DOHH2 (cell line): ENCODE measurements at regions not wholly inside any gene's neighbourhood (a gene's known extent, or its start where the extent isn't known, plus 50 kb on each side); places are given as distances from the start of the nearest gene placed in this dataset.

ENCODE experiments used
- H3F3A ChIP-seq: fragments of 200-600 bp; sonication (generic), shearing (Covaris generic); 2 replicates; pipeline ENCODE4 v1.6.0; 2016; ENCODE audit warnings: antibody characterized with exemption, mild to moderate bottlenecking; ENCODE audit not compliant: control insufficient read depth, insufficient read depth
- H3K27ac ChIP-seq: fragments of 200-600 bp; sonication (generic); 2 replicates; pipeline ENCODE4 v1.5.1; 2014; ENCODE audit warnings: low read depth, mild to moderate bottlenecking, low read length, moderate library complexity
- H3K27me3 ChIP-seq: fragments of 200-600 bp; sonication (generic); 2 replicates; pipeline ENCODE4 v1.6.1; 2014; ENCODE audit warnings: mild to moderate bottlenecking, low read length, mixed read lengths; ENCODE audit not compliant: control insufficient read depth
- H3K36me3 ChIP-seq: fragments of 200-600 bp; sonication (generic); 2 replicates; pipeline ENCODE4 v1.6.1; 2014; ENCODE audit warnings: mild to moderate bottlenecking, low read length, moderate library complexity, mixed read lengths; ENCODE audit not compliant: control insufficient read depth
- H3K4me1 ChIP-seq: fragments of 200-600 bp; sonication (generic); 2 replicates; pipeline ENCODE4 v1.6.1; 2014; ENCODE audit warnings: mild to moderate bottlenecking, low read length, mixed read lengths; ENCODE audit not compliant: control insufficient read depth
- H3K4me2 ChIP-seq: fragments of 200-600 bp; sonication (generic); 2 replicates; pipeline ENCODE4 v1.6.0; 2014; ENCODE audit warnings: mild to moderate bottlenecking, low read length, moderate library complexity
- H3K4me3 ChIP-seq: fragments of 200-600 bp; sonication (generic); 2 replicates; pipeline ENCODE4 v1.5.1; 2014; ENCODE audit warnings: mild to moderate bottlenecking, low read length, mixed read lengths
- H3K79me2 ChIP-seq: fragments of 200-600 bp; sonication (generic); 2 replicates; pipeline ENCODE4 v1.6.1; 2014; ENCODE audit warnings: mild to moderate bottlenecking, low read length, mixed read lengths; ENCODE audit not compliant: control insufficient read depth
- H3K9me2 ChIP-seq: fragments of 200-600 bp; sonication (generic); replicated peaks from 2 replicates; pipeline ENCODE4 v1.6.1; 2014; ENCODE audit warnings: mild to moderate bottlenecking, low read length, mixed read lengths; ENCODE audit not compliant: control insufficient read depth
- H3K9me3 ChIP-seq: fragments of 200-600 bp; sonication (generic); 2 replicates; pipeline ENCODE4 v1.6.1; 2014; ENCODE audit warnings: antibody characterized with exemption, low read length, mixed read lengths; ENCODE audit not compliant: control insufficient read depth, insufficient read depth
- H4K20me1 ChIP-seq: fragments of 200-600 bp; sonication (generic); 2 replicates; pipeline ENCODE4 v1.6.0; 2014; ENCODE audit warnings: low read depth, mild to moderate bottlenecking, antibody characterized with exemption, low read length, moderate library complexity; ENCODE audit not compliant: control insufficient read depth, insufficient read depth
- EZH2phosphoT487 ChIP-seq: fragments of 200-600 bp; sonication (generic); IDR thresholded peaks from 2 replicates; pipeline ENCODE4 v1.6.1; 2017; ENCODE audit warnings: borderline replicate concordance, mild to moderate bottlenecking, antibody characterized with exemption, low read length, moderate library complexity, mixed read lengths
- TF ChIP-seq, protein P1 (sequence below): fragments of 200-600 bp; sonication (generic); IDR thresholded peaks from one replicate; pipeline ENCODE4 v1.5.1; 2014; ENCODE audit warnings: antibody characterized with exemption, mild to moderate bottlenecking, low read depth, low read length; ENCODE audit not compliant: poor library complexity, severe bottlenecking

DNA sequence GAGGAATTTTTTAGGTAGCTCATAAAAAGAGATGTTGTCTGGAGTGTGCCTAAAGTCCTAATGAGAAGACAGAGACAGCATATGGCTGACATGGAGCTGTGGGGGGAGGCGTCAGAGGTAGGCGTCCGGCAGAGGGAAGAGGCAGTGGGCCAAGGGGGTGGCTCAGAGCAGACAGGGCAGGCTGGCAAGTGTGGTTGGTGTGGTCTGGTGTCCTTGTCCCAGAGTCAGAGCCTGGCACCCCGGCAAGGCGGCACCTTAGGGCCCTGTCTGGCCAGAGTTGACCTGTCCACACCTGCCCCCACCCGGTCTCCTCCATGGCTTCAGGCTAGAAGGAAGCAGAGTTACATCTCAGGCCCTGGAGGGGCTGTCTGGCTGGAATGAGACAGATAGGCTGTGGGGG is 220.3 kb upstream of the ZNF32 start:
- Histone ChIP-seq H3K4me3 (no peak overlapping the region), H3K27me3 (no peaks in the 10 kb centered on the region), H4K20me1 (no peaks in the 10 kb centered on the region), H3K4me2 (no peak overlapping the region), H3F3A (no peaks in the 10 kb centered on the region), H3K9me3 (no peaks in the 10 kb centered on the region), H3K27ac (no peak overlapping the region), H3K36me3 (no peaks in the 10 kb centered on the region), H3K4me1 (no peaks in the 10 kb centered on the region), H3K79me2 (no peaks in the 10 kb centered on the region), H3K9me2 (no peaks in the 10 kb centered on the region)
- TF ChIP-seq, protein P1, sequence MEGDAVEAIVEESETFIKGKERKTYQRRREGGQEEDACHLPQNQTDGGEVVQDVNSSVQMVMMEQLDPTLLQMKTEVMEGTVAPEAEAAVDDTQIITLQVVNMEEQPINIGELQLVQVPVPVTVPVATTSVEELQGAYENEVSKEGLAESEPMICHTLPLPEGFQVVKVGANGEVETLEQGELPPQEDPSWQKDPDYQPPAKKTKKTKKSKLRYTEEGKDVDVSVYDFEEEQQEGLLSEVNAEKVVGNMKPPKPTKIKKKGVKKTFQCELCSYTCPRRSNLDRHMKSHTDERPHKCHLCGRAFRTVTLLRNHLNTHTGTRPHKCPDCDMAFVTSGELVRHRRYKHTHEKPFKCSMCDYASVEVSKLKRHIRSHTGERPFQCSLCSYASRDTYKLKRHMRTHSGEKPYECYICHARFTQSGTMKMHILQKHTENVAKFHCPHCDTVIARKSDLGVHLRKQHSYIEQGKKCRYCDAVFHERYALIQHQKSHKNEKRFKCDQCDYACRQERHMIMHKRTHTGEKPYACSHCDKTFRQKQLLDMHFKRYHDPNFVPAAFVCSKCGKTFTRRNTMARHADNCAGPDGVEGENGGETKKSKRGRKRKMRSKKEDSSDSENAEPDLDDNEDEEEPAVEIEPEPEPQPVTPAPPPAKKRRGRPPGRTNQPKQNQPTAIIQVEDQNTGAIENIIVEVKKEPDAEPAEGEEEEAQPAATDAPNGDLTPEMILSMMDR, result no peak
- no peak for TF ChIP-seq EZH2phosphoT487

- Histone ChIP-seq H3K36me3 (no peaks in the 10 kb centered on the region), H3K27ac (no peak overlapping the region), H3K79me2 (no peaks in the 10 kb centered on the region), H3K9me3 (no peaks in the 10 kb centered on the region), H3K9me2 (no peaks in the 10 kb centered on the region), H3F3A (no peaks in the 10 kb centered on the region), H3K4me1 (no peaks in the 10 kb centered on the region), H3K4me3 (no peak overlapping the region), H3K27me3 (no peaks in the 10 kb centered on the region), H4K20me1 (no peaks in the 10 kb centered on the region), H3K4me2 (no peak overlapping the region)
- no peak for TF ChIP-seq EZH2phosphoT487
- TF ChIP-seq, protein P1, result no peak
Measured at GRCh38 chr10:43867667-43868565, 219.2 kb upstream of the ZNF32 start.

GRCh38 chr10:43867113-43867512 is 218.4 kb upstream of the ZNF32 start:
- Histone ChIP-seq H3F3A (no peaks in the 10 kb centered on the region), H3K79me2 (no peaks in the 10 kb centered on the region), H3K9me3 (no peaks in the 10 kb centered on the region), H3K4me3 (no peak overlapping the region), H4K20me1 (no peaks in the 10 kb centered on the region), H3K36me3 (no peaks in the 10 kb centered on the region), H3K27me3 (no peaks in the 10 kb centered on the region), H3K4me1 (no peaks in the 10 kb centered on the region), H3K9me2 (no peaks in the 10 kb centered on the region), H3K4me2 (no peak overlapping the region), H3K27ac (no peak overlapping the region)
- TF ChIP-seq, protein P1, result no peak
- TF ChIP-seq EZH2phosphoT487, result no peak
